AG20443 (cell line): ENCODE measurements at regions not wholly inside any gene's neighbourhood (a gene's known extent, or its start where the extent isn't known, plus 50 kb on each side); places are given as distances from the start of the nearest gene placed in this dataset.

ENCODE experiments used
- DNase-seq: peaks from one replicate; pipeline ENCODE4 v3.0.0; 2012; ENCODE audit warnings: low spot score, mixed read lengths

- no peak for DNase-seq
Observed at GRCh38 chr6:155527443-155527842, 71.8 kb upstream of the NOX3 start.

DNA sequence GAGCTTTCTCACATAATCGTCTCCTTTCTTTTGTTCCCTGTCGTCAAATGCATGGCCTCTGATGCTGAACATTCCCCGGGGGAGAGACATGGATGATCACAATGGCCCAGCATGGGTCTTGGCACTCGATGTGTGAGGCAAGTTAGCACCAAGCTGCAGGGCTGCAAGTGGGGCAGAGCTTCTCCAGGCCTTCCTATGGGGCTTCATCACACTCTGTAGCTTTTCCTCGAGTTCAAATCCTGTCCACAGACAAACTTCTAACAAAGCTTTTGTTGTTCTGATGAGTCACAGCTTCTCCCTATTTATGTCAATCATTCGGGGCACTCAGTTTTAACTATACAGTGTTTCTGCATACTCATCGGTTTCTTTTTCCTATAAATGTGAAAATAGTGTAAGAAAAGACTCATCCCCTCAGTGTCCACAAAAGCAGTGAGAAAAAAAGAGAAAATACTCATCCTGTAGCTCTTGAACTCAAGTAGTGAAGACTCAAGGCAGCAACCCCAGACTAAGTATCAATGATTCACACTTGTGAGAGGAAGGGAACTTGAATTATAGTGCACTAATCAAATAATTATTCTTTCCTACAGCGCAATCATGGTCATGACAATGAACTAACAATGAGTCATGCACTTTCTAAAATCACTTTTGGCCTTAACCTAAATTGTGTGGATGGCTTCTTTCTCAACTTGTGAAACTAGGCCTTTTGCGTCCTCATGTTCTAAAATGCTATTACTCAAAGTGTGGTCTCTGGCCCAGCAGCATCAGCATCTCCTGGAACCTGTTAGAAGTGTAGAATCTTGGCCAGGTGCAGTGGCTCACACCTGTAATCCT lies 68.4 kb upstream of the NOX3 start:
- DNase-seq: peak; percentile 52

GRCh38 chr6:155521719-155522118 lies 66.1 kb upstream of the NOX3 start:
- DNase-seq: no peak

GRCh38 chr6:155520078-155520477 lies 64.4 kb upstream of the NOX3 start:
- DNase-seq: no peak

- no peak for DNase-seq
Observed at GRCh38 chr6:155519176-155519738, 63.6 kb upstream of the NOX3 start.

DNA sequence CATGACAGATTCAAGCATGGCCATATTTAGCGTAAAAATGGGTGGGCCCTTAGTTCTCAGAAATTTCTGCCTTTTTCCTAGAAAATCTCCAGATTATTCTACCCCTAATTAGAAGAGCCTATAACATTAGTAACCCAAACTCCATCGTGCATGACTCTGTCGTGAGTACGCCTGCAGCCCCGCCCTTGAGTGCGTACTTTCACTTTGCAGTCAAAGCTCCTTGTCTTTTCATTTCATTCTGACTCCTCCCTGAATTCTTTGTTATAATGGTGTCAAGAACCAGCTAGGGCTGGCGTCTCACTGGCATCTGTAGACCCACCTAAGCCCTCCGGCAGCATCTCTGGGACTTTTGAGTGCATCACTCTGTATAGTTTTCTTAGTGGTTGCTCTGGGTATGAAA lies 61.7 kb upstream of the NOX3 start:
- DNase-seq: no peak

DNA sequence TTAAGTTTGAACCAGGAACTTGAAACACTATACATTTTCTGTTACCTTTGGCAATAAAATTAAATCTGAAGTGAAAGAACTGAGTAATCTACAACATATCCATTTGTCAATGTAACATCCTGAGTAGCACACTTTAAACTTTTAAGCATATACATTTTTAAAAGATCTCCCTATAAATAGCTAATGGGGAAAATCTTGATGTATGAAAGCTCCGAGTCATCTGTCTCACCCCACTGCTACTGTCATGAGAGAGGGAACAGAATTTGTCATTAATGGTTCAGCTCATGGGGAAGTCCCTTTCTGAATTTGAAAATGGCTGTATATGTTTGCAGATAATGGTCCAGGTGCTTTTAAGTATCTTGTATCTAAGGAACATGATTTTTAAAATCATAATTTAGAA lies 55.2 kb upstream of the NOX3 start:
- no peak for DNase-seq

GRCh38 chr6:155509743-155510475 lies 54.3 kb upstream of the NOX3 start:
- DNase-seq: no peak

DNA sequence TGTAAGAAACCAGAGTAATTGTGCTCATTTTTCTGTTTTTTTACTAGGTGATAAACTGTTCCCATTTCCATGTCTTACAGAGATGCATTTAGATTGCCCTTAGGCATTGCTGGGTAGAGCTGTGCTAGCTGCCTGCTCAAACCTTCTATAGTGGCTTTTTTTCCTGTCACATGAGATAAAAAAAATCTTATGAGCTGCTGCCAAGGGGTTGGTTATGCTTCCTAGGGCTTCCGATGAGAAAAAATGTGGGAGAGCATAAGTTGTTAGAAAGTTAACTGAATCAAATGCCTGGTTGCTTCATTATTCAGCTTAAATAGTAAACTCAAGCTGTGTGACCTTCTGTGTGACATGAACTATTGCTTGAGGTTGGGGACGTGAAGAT lies 50.0 kb upstream of the NOX3 start:
- no peak for DNase-seq
